Gastroesophageal sphincter (tissue), 3 donors: ENCODE measurements at regions not wholly inside any gene's neighbourhood (a gene's known extent, or its start where the extent isn't known, plus 50 kb on each side); places are given as distances from the start of the nearest gene placed in this dataset.

Experiments
- EP300 ChIP-seq: sonication (generic); formaldehyde crosslinking; IDR thresholded peaks from one replicate; pipeline ENCODE4 v1.6.1; 2017; ENCODE audit warnings: antibody characterized with exemption, mild to moderate bottlenecking
- POLR2A ChIP-seq, 2 donors: fragments of 450-650 bp; IDR thresholded peaks; one replicate each; pipeline ENCODE4 v1.6.1; 2017; ENCODE audit warnings: antibody characterized with exemption in 2 of 2, mild to moderate bottlenecking in 2 of 2, moderate library complexity in 1 of 2
- POLR2AphosphoS5 ChIP-seq: sonication (generic); formaldehyde crosslinking; IDR thresholded peaks from one replicate; pipeline ENCODE4 v1.6.1; 2017; ENCODE audit warnings: antibody characterized with exemption
- TF ChIP-seq, protein P1 (sequence below), 4 experiments: fragments of 200-600 bp in 2 of 4; fragments of 450-650 bp in 2 of 4; sonication (generic) in 1 of 4; IDR thresholded peaks; one replicate each; pipeline ENCODE4 v1.5.1; 2017 to 2019; ENCODE audit warnings: antibody characterized with exemption in 4 of 4, mild to moderate bottlenecking in 2 of 4, moderate library complexity in 2 of 4

GRCh38 chr1:14108356-14109275 lies 408.6 kb downstream of the PRDM2 start:
- TF ChIP-seq, protein P1, sequence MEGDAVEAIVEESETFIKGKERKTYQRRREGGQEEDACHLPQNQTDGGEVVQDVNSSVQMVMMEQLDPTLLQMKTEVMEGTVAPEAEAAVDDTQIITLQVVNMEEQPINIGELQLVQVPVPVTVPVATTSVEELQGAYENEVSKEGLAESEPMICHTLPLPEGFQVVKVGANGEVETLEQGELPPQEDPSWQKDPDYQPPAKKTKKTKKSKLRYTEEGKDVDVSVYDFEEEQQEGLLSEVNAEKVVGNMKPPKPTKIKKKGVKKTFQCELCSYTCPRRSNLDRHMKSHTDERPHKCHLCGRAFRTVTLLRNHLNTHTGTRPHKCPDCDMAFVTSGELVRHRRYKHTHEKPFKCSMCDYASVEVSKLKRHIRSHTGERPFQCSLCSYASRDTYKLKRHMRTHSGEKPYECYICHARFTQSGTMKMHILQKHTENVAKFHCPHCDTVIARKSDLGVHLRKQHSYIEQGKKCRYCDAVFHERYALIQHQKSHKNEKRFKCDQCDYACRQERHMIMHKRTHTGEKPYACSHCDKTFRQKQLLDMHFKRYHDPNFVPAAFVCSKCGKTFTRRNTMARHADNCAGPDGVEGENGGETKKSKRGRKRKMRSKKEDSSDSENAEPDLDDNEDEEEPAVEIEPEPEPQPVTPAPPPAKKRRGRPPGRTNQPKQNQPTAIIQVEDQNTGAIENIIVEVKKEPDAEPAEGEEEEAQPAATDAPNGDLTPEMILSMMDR (IDR thresholded peaks at IDR 0.05), result no peak
- TF ChIP-seq POLR2A (IDR thresholded peaks at IDR 0.05) (no peak), EP300 (no peak), POLR2AphosphoS5 (peak; percentile 4)
